IMR-90 (cell line): ENCODE measurements at regions not wholly inside any gene's neighbourhood (a gene's known extent, or its start where the extent isn't known, plus 50 kb on each side); places are given as distances from the start of the nearest gene placed in this dataset.
"Not testable (repeated sequence)": the region's sequence is repeated elsewhere in the genome, so short reads cannot be mapped to it uniquely, and the experiment has no call there.

Source experiments
- FOS ChIP-seq: fragments of 150-350 bp; IDR thresholded peaks from 2 replicates; pipeline ENCODE4 v1.6.1; 2016; ENCODE audit warnings: low read depth, low read length
- MAFK ChIP-seq: IDR thresholded peaks from 2 replicates; pipeline ENCODE4 v1.6.1; 2012; ENCODE audit warnings: low read depth, low read length, improper control_type of control experiment
- NFE2L2 ChIP-seq: fragments of 150-350 bp; IDR thresholded peaks from 2 replicates; pipeline ENCODE4 v1.6.1; 2016; ENCODE audit warnings: low read depth, mild to moderate bottlenecking, low read length
- POLR2A ChIP-seq: IDR thresholded peaks from 2 replicates; pipeline ENCODE4 v1.6.1; 2012; ENCODE audit warnings: mild to moderate bottlenecking, low read depth, low read length
- RFX5 ChIP-seq: IDR thresholded peaks from 2 replicates; pipeline ENCODE4 v1.8.0; 2012; ENCODE audit warnings: low read depth, mild to moderate bottlenecking, low read length, moderate library complexity
- SMC3 ChIP-seq: fragments of 150-350 bp; IDR thresholded peaks from 2 replicates; pipeline ENCODE4 v1.6.1; 2016; ENCODE audit warnings: low read depth, mild to moderate bottlenecking, antibody characterized with exemption, low read length, moderate library complexity
- TF ChIP-seq, protein P1 (sequence below): conservative IDR thresholded peaks from 2 replicates; pipeline ENCODE4 v1.5.1; 2012; ENCODE audit warnings: mild to moderate bottlenecking, low read depth, low read length, improper control_type of control experiment

DNA sequence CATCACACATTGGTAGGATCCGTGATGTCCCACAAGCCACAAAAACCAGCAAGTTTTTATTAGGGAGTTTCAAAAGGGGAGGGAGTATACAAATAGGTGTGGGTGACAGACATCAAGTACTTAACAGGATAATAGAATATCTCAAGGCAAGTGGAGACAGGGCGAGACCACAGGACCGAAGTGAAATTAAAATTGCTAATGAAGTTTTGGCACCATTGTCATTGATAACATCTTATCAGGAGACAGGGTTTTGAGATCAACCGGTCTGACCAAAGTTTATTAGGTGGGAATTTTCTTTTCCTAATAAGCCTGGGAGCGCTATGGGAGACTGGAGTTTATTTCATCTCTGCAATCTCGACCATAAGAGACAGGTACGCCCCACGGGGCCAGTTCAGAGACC, 178.5 kb downstream of the OTOP1 start:
- TF ChIP-seq SMC3, NFE2L2, POLR2A, FOS, RFX5, MAFK: not testable (repeated sequence)
- TF ChIP-seq, protein P1, sequence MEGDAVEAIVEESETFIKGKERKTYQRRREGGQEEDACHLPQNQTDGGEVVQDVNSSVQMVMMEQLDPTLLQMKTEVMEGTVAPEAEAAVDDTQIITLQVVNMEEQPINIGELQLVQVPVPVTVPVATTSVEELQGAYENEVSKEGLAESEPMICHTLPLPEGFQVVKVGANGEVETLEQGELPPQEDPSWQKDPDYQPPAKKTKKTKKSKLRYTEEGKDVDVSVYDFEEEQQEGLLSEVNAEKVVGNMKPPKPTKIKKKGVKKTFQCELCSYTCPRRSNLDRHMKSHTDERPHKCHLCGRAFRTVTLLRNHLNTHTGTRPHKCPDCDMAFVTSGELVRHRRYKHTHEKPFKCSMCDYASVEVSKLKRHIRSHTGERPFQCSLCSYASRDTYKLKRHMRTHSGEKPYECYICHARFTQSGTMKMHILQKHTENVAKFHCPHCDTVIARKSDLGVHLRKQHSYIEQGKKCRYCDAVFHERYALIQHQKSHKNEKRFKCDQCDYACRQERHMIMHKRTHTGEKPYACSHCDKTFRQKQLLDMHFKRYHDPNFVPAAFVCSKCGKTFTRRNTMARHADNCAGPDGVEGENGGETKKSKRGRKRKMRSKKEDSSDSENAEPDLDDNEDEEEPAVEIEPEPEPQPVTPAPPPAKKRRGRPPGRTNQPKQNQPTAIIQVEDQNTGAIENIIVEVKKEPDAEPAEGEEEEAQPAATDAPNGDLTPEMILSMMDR, result not testable (repeated sequence)
